AG10803 (cell line): ENCODE measurements at regions not wholly inside any gene's neighbourhood (a gene's known extent, or its start where the extent isn't known, plus 50 kb on each side); places are given as distances from the start of the nearest gene placed in this dataset.

Source experiments
- DNase-seq: peaks from one replicate; pipeline ENCODE4 v3.0.0; 2010; ENCODE audit warnings: low read depth
- H3K4me3 ChIP-seq: 2 replicates; pipeline ENCODE4 v1.5.1; 2011; ENCODE audit warnings: mild to moderate bottlenecking, low read length, control low read depth
- CTCF ChIP-seq: conservative IDR thresholded peaks from 2 replicates; pipeline ENCODE4 v1.5.1; 2011; ENCODE audit warnings: mild to moderate bottlenecking, low read length, control low read depth, inconsistent platforms

GRCh38 chr1:192067360-192067759 lies 90.9 kb upstream of the RGS18 start:
- DNase-seq, result no peak
- no peak overlapping the region for H3K4me3 ChIP-seq
- TF ChIP-seq CTCF, result no peak

GRCh38 chr1:192070213-192070612 lies 88.0 kb upstream of the RGS18 start:
- TF ChIP-seq CTCF, result no peak
- DNase-seq, result no peak
- no peak overlapping the region for H3K4me3 ChIP-seq

- no peak for DNase-seq
- TF ChIP-seq CTCF, result no peak
- no peak overlapping the region for H3K4me3 ChIP-seq
Observed at GRCh38 chr1:192080684-192081083, 77.6 kb upstream of the RGS18 start.

- no peak overlapping the region for H3K4me3 ChIP-seq
- DNase-seq, result no peak
- no peak for TF ChIP-seq CTCF
Observed at GRCh38 chr1:192081359-192081758, 76.9 kb upstream of the RGS18 start.

GRCh38 chr1:192086644-192087043 lies 71.6 kb upstream of the RGS18 start:
- no peak for TF ChIP-seq CTCF
- no peak for DNase-seq
- H3K4me3 ChIP-seq, result no peak overlapping the region

- no peak overlapping the region for H3K4me3 ChIP-seq
- no peak for DNase-seq
- no peak for TF ChIP-seq CTCF
Observed at GRCh38 chr1:192087334-192087733, 70.9 kb upstream of the RGS18 start.

- DNase-seq, result no peak
- no peak for TF ChIP-seq CTCF
- no peak overlapping the region for H3K4me3 ChIP-seq
Observed at GRCh38 chr1:192088496-192088895, 69.8 kb upstream of the RGS18 start.
